Neural progenitor cell (in vitro differentiated cells): ENCODE measurements at regions not wholly inside any gene's neighbourhood (a gene's known extent, or its start where the extent isn't known, plus 50 kb on each side); places are given as distances from the start of the nearest gene placed in this dataset.
A peak's percentile ranks its signal among the peaks of the same experiment; 100 is the strongest.

ENCODE experiments used
- DNase-seq: peaks from one replicate; pipeline ENCODE4 v3.0.0-alpha.2; 2016; ENCODE audit warnings: low spot score
- H2AFZ ChIP-seq: fragments of 200-600 bp; sonication (generic); replicated peaks from 2 replicates; pipeline ENCODE4 v1.6.1; 2016; ENCODE audit warnings: antibody characterized with exemption
- H3F3A ChIP-seq: fragments of 200-600 bp; sonication (generic); 2 replicates; pipeline ENCODE4 v1.6.1; 2016; ENCODE audit warnings: antibody characterized with exemption, low read depth
- H3K27ac ChIP-seq: fragments of 200-600 bp; sonication (generic); 2 replicates; pipeline ENCODE4 v1.5.1; 2016; ENCODE audit warnings: mild to moderate bottlenecking
- H3K27me3 ChIP-seq: fragments of 200-600 bp; sonication (generic); 2 replicates; pipeline ENCODE4 v1.6.1; 2016; ENCODE audit warnings: mild to moderate bottlenecking, moderate library complexity
- H3K36me3 ChIP-seq: fragments of 200-600 bp; sonication (generic); 2 replicates; pipeline ENCODE4 v1.5.1; 2016
- H3K4me1 ChIP-seq: fragments of 200-600 bp; sonication (generic); 2 replicates; pipeline ENCODE4 v1.6.1; 2016; ENCODE audit warnings: mixed run types
- H3K4me2 ChIP-seq: fragments of 200-600 bp; sonication (generic); 2 replicates; pipeline ENCODE4 v1.6.1; 2016
- H3K4me3 ChIP-seq: fragments of 200-600 bp; sonication (generic); 2 replicates; pipeline ENCODE4 v1.5.1; 2016
- H3K79me2 ChIP-seq: fragments of 200-600 bp; sonication (generic); 2 replicates; pipeline ENCODE4 v1.6.1; 2016; ENCODE audit warnings: low read depth
- H3K9ac ChIP-seq: fragments of 200-600 bp; sonication (generic); 2 replicates; pipeline ENCODE4 v1.6.1; 2016
- H3K9me3 ChIP-seq: fragments of 200-600 bp; sonication (generic); 2 replicates; pipeline ENCODE4 v1.5.1; 2016; ENCODE audit warnings: low read depth
- H4K20me1 ChIP-seq: fragments of 200-600 bp; sonication (generic); 2 replicates; pipeline ENCODE4 v1.6.1; 2016; ENCODE audit warnings: low read depth
- H3K27ac Mint-ChIP-seq: 3 replicates; pipeline ENCODE4 v1.8.0; 2021; ENCODE audit warnings: mixed read lengths
- H3K27me3 Mint-ChIP-seq: 2 replicates; pipeline ENCODE4 v1.8.0; 2022; ENCODE audit warnings: low read depth, mild to moderate bottlenecking, inconsistent platforms, moderate library complexity, mixed read lengths; ENCODE audit not compliant: insufficient read depth
- H3K36me3 Mint-ChIP-seq: 3 replicates; pipeline ENCODE4 v1.8.0; 2021; ENCODE audit warnings: mixed read lengths
- H3K4me1 Mint-ChIP-seq: 3 replicates; pipeline ENCODE4 v1.8.0; 2021; ENCODE audit warnings: mixed read lengths
- H3K4me3 Mint-ChIP-seq: 3 replicates; pipeline ENCODE4 v1.8.0; 2021; ENCODE audit warnings: mild to moderate bottlenecking, moderate library complexity, mixed read lengths
- H3K9me3 Mint-ChIP-seq: 3 replicates; pipeline ENCODE4 v1.8.0; 2020; ENCODE audit warnings: mixed read lengths
- CTCF ChIP-seq: fragments of 200-600 bp; sonication (generic); IDR thresholded peaks from 2 replicates; pipeline ENCODE4 v1.5.1; 2017; ENCODE audit warnings: antibody characterized with exemption, mild to moderate bottlenecking
- EZH2 ChIP-seq: fragments of 200-600 bp; sonication (generic); IDR thresholded peaks from 2 replicates; pipeline ENCODE4 v1.6.1; 2017; ENCODE audit warnings: antibody characterized with exemption, mild to moderate bottlenecking, moderate library complexity
- EZH2phosphoT487 ChIP-seq: fragments of 200-600 bp; sonication (generic); IDR thresholded peaks from 2 replicates; pipeline ENCODE4 v1.6.1; 2017; ENCODE audit warnings: antibody characterized with exemption

GRCh38 chr18:7363338-7363737 is 132.4 kb downstream of the LRRC30 start:
- H3K79me2 ChIP-seq: no peaks in the 10 kb centered on the region
- Mint-ChIP-seq H3K27ac (no peak overlapping the region), H3K4me1 (peaks cover 4% of the 10 kb centered on the region), H3K4me3 (no peak overlapping the region), H3K9me3 (peaks cover 5% of the 10 kb centered on the region), H3K27me3 (peaks cover 2% of the 10 kb centered on the region), H3K36me3 (no peaks in the 10 kb centered on the region)
- H4K20me1 ChIP-seq: no peaks in the 10 kb centered on the region
- H3K36me3 ChIP-seq: no peaks in the 10 kb centered on the region
- H2AFZ ChIP-seq: no peak overlapping the region
- no peaks in the 10 kb centered on the region for H3F3A ChIP-seq
- H3K9ac ChIP-seq: no peak overlapping the region
- H3K4me1 ChIP-seq: no peaks in the 10 kb centered on the region
- no peaks in the 10 kb centered on the region for H3K9me3 ChIP-seq
- H3K4me2 ChIP-seq: no peak overlapping the region
- no peak overlapping the region for H3K4me3 ChIP-seq
- H3K27ac ChIP-seq: no peak overlapping the region
- no peaks in the 10 kb centered on the region for H3K27me3 ChIP-seq
- DNase-seq: no peak
- TF ChIP-seq EZH2phosphoT487 (no peak), EZH2 (no peak), CTCF (no peak)

GRCh38 chr18:7366597-7366996 is 135.7 kb downstream of the LRRC30 start:
- Mint-ChIP-seq H3K4me3 (no peak overlapping the region), H3K9me3 (peaks cover 2% of the 10 kb centered on the region), H3K27me3 (peaks cover 2% of the 10 kb centered on the region), H3K4me1 (peaks cover 9% of the 10 kb centered on the region), H3K36me3 (no peaks in the 10 kb centered on the region), H3K27ac (no peak overlapping the region)
- H3K4me2 ChIP-seq: no peak overlapping the region
- no peaks in the 10 kb centered on the region for H3K27me3 ChIP-seq
- peaks cover 5% of the 10 kb centered on the region for H3K4me1 ChIP-seq
- no peak overlapping the region for H2AFZ ChIP-seq
- no peak overlapping the region for H3K4me3 ChIP-seq
- no peaks in the 10 kb centered on the region for H4K20me1 ChIP-seq
- H3K79me2 ChIP-seq: no peaks in the 10 kb centered on the region
- DNase-seq: no peak
- H3K9me3 ChIP-seq: no peaks in the 10 kb centered on the region
- no peaks in the 10 kb centered on the region for H3K36me3 ChIP-seq
- no peak overlapping the region for H3K27ac ChIP-seq
- H3K9ac ChIP-seq: no peak overlapping the region
- no peak for TF ChIP-seq CTCF
- no peak for TF ChIP-seq EZH2phosphoT487
- no peak for TF ChIP-seq EZH2
- no peaks in the 10 kb centered on the region for H3F3A ChIP-seq

GRCh38 chr18:7367336-7367735 is 136.4 kb downstream of the LRRC30 start:
- Mint-ChIP-seq H3K9me3 (peaks cover 2% of the 10 kb centered on the region), H3K4me3 (no peak overlapping the region), H3K27me3 (peaks cover 2% of the 10 kb centered on the region), H3K4me1 (peaks cover 9% of the 10 kb centered on the region), H3K36me3 (no peaks in the 10 kb centered on the region), H3K27ac (no peak overlapping the region)
- no peak overlapping the region for H3K27ac ChIP-seq
- H2AFZ ChIP-seq: peak overlapping the region; percentile 50
- no peaks in the 10 kb centered on the region for H3F3A ChIP-seq
- H3K9me3 ChIP-seq: no peaks in the 10 kb centered on the region
- no peak overlapping the region for H3K4me3 ChIP-seq
- TF ChIP-seq EZH2phosphoT487 (no peak), EZH2 (no peak), CTCF (peak; percentile 11)
- H3K4me1 ChIP-seq: peaks cover 5% of the 10 kb centered on the region
- H3K9ac ChIP-seq: no peak overlapping the region
- DNase-seq: no peak
- H3K36me3 ChIP-seq: no peaks in the 10 kb centered on the region
- H4K20me1 ChIP-seq: no peaks in the 10 kb centered on the region
- no peak overlapping the region for H3K4me2 ChIP-seq
- no peaks in the 10 kb centered on the region for H3K27me3 ChIP-seq
- no peaks in the 10 kb centered on the region for H3K79me2 ChIP-seq

GRCh38 chr18:7369006-7369405 is 138.1 kb downstream of the LRRC30 start:
- Histone ChIP-seq H3K79me2 (no peaks in the 10 kb centered on the region), H3K9ac (no peak overlapping the region), H3K27me3 (no peaks in the 10 kb centered on the region), H2AFZ (no peak overlapping the region), H3F3A (no peaks in the 10 kb centered on the region), H3K4me3 (no peak overlapping the region), H3K9me3 (no peaks in the 10 kb centered on the region), H4K20me1 (no peaks in the 10 kb centered on the region), H3K27ac (no peak overlapping the region), H3K36me3 (no peaks in the 10 kb centered on the region), H3K4me2 (no peak overlapping the region), H3K4me1 (peaks cover 5% of the 10 kb centered on the region)
- DNase-seq: peak; percentile 21
- Mint-ChIP-seq H3K36me3 (no peaks in the 10 kb centered on the region), H3K4me1 (peaks cover 9% of the 10 kb centered on the region), H3K27ac (no peak overlapping the region), H3K27me3 (no peaks in the 10 kb centered on the region), H3K4me3 (no peak overlapping the region), H3K9me3 (peaks cover 2% of the 10 kb centered on the region)
- TF ChIP-seq CTCF (no peak), EZH2 (no peak), EZH2phosphoT487 (no peak)
